Right renal cortex interstitium (tissue), 3 donors: ENCODE measurements at regions not wholly inside any gene's neighbourhood (a gene's known extent, or its start where the extent isn't known, plus 50 kb on each side); places are given as distances from the start of the nearest gene placed in this dataset.
"Not testable (repeated sequence)": the region's sequence is repeated elsewhere in the genome, so short reads cannot be mapped to it uniquely, and the experiment has no call there.

Experiments
- DNase-seq, 3 donors: peaks; one replicate each; pipeline ENCODE4 v3.0.0-alpha.2; 2013; ENCODE audit warnings: low read depth in 3 of 3, low spot score in 2 of 3

DNA sequence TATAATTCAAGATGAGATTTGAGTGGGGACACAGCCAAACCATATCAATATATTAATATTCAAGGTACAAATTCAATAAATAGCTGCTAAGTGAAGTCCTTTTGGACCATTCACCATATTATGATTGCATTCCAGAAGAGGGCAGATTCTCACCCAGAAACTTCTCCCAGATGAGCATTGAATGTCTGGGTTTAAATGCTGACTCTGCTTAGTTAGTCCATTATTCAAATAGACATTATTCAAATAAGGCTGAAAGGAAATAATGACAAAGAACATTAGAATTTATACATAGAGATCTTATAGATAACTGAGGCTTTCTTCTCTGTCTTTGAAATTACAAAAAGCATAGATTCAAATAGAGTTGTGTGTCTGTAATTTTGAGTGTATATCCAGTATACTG is 579.4 kb upstream of the SLC8A1 start:
- DNase-seq, result no peak

DNA sequence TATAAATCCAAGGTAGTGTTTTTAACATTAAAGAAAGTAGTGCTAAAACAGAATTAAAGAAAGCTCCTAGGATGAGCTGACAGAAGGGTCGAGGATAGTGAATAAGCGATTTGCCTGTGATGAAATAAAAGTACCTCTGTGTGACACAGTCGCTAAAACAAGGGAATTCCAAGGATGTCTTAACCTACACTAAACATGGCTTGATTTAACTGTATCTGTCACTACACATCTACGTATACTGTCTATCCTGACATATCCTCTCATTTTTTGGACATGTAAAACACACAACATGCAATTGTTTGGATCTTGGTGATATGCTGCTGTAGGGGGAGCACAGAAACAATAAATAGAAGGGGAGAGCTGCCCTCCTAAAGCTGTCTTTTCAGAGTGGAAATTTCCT is 580.8 kb upstream of the SLC8A1 start:
- DNase-seq, result no peak

DNA sequence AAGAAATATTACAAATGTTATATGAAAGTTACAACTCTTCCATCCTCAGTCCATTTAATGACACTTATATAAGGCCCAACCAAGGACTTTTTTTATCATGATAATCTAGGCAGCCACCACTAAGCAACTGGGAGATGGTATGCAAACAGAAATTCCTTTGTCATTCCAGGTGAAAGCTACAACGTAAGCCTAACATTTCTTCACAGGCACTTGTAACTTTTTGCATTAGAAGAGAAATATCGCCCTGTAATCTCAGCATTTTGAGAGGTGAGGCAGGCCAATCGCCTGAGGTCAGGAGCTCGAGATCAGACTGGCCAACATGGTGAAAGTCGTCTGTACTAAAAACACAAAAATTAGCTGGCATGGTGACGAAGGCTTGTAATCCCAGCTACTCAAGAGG is 581.2 kb upstream of the SLC8A1 start:
- DNase-seq, result no peak

DNA sequence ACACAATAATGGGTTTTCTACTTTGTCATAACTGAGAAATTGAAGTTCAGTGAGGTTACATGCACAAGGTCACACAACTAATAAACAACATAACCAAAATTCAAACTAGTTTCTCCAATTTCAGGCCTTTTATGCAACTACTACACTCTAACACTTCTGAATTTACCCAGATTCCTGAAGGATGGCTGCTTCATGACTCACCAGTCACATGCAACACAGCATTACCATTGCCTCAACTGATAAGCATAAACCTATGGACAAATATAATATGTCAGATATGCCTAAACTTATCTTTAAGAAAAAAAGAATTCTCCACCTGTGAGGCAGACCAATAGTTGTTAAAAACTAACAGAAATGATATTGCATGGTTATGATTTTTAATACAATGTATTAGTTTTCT is 586.5 kb upstream of the SLC8A1 start:
- DNase-seq, result no peak

DNA sequence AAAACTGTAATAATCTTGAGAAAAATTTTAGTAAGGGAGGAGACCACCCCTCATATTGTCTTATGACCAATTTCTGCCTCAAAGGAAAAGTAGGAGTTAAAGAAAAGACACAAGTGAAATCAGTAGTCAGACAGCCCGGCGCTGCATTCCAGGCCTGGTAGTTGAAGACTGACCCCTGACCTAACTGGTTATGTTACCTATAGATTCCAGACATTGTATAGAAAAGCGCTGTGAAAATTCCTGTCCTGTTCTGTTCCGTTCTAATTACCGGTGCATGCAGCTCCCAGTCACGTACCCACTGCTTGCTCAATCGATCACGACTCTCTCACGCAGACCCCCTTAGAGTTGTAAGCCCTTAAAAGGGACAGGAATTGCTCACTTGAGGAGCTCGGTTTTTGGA is 587.9 kb upstream of the SLC8A1 start:
- DNase-seq, result not testable (repeated sequence)

DNA sequence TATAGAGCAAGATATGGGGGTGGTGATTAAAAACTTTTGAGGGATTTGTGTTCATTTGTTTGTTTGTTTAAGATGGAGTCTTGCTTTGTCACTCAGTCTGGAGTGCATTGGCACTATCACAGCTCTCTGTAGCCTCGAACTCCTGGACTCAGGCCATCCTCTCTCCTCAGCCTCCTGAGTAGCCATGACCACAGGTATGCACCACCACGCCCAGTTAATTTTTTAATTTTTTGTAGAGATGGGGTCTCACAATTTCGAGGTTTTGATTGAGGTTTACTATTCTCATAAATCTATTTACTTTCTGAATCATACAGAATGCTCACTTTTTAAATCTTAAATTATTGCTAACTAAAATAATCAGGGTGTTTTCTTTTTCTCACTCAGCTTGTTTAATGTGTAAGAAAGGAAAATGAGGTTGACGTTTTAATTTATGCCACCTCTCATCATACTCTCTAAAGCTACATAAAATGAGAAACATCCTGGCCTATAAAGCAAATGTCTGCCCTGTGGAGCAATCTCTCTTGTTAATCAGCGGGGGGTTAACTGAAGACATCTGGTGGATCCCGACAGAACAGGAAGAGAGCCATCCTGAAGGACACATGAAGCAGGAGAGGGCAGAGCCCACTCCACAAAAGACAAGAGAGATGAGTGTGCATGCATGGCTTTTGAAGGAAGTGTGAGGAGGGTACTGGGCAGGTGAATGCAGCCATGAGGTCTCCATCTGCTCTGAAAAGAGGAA is 589.1 kb upstream of the SLC8A1 start:
- DNase-seq, result no peak

DNA sequence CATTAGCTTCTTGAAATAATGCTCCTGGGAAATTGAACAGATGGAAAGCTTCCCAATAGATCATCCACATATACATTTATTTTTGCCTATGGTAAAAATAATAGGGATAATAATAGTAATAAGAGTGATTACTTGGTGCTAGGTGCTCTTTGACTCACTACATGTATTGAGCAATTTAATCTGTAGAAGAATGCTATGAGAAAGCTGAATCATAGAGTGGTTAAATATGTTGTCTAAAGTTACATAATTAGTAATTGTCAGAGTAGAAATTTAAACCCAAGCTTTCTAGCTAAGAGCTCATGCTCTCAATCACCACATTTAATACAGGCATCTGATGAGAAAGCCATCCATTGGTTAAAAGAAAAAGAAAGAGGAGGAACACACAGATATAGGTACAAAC is 590.5 kb upstream of the SLC8A1 start:
- DNase-seq, result no peak

DNA sequence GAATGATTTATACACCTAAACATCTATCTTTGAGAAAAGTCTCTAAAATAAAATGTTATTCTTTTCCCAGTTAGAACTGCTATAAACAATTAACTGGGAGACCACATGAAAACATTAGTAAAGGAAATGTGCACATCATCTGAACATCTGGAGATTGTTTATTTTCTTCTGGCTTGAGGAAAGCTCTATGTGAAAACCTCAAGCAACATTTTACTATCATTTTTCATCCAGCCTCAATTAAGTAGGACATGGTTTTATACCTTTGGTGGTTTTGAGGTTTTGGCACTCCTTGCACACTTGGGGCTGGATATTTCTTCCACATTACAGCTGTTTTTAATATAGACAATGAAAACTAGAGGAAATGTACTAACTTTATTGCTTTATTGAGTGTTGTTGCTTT is 609.5 kb upstream of the SLC8A1 start:
- no peak for DNase-seq

DNA sequence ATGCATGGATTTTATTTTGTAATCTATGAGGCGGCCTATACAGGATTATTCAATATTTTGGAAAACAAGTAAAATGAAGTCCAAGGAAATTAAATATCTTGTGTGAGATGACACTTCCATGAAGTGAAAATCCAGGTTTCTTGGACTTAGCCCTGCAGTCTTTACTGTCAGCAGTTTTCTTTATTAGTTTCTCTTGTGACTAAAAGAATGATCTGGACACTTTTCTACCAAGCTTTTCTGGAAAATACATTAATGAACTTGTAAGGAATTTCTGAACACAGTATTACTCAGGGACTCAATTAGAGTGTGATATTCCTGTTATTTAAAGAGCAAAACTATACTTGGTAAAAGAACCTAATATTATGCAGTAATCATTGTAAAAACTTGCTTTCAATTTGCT is 610.4 kb upstream of the SLC8A1 start:
- DNase-seq, result no peak

DNA sequence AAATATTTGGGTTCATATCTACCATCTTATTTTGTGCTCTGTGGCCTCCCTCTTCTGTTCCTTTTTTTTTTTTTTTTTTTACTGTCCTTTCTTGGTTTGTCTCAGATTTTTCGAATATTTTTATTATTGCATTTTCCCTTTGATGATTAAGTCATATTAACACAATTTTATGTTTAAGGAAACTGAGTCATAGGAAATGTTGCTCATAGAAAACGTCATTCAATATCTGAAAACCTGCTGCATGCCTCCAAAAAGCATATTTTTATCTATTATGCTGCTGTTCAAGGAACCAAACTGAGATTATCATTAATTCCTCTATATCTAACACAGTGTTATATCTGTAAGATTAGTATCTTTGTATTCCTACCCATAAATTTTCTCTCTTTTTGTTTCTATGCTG is 614.3 kb upstream of the SLC8A1 start:
- no peak for DNase-seq

DNA sequence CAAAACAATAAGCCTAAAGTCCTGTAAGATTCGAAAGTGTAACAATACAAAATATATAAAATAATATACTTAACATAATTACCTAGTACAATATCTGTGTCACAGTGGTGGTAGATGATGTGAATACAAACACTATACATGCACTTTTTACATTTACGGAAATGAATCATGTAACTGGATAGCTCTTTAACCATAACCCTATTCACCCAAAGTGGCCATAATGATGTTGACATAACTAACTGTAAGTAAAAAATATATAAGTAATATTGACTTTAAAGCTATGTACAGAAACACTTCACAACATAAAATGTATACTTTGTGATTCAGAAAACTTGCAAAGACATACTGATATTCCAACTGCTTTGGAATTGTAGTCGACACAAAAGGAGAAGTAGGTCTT is 616.9 kb upstream of the SLC8A1 start:
- DNase-seq, result no peak

DNA sequence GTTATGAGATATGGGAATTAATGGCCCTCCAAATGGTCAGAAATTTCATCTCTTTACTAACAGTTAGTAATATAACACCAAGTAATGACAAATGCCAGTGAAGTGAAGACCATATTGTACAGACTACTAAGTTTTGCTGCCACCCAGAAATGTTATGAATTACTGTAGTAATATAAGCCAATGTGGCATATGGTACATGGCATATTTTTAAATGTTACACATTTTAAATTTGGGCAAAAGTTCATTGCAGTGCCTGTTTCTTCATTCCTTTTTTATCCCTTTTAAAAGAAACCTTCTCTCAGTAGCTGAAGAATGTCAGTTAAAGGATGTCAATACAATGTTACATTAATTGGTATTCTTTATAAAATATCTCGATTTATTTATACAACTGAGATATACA is 626.5 kb upstream of the SLC8A1 start:
- DNase-seq, result no peak

DNA sequence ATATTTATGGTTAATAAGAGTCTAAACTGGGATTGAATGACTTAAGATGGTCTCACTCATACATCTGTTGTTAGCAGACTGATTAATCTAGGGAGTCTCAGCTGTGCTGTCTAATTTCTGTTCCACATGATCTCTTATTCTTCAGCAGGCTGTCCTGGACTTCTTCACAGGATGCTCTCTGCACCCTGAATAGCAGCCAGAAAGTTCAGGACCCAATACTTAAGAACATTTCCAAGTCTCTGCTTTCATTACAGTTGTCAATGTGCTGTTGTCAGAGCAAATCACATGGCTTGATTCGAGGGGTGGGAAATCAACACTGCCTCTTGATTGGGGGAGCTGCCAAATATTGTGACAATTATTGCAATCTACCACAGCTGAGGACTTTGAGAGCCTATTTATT is 627.1 kb upstream of the SLC8A1 start:
- no peak for DNase-seq

DNA sequence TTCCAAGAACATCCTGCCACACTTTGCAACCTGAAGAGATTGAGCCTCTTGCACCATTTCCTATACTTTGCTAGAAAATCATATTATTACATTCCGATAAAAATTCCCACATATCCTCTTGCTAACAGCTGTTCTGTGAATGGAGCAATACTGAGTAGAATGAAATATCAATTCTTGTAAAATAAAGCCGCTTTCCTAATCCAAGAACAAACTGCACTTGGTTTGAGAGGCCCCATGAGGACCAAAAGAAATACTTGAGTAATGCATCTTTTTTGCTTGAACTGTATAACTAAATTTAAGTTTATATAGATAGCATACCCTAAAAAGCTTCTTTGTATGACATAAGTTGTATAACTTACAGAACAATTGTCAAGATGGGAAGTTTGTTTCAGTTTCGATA is 632.4 kb upstream of the SLC8A1 start:
- no peak for DNase-seq

DNA sequence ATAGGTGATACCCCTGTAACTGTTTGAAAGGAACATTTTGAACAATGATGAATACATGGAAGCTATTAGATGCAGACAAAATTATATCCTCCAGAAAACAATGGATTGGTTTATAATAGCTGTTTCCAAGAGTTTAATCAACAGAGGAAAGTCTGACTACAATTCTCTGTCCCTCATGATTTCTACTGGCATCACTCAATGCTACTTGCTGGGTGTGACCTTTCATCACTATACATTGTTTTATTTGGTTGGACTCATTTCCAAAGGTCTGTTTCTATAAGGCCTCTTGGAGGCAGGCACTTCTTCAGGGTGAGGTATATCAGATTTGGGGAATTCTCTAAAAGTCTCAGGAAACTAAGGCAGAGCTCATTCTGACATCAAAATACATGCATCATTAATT is 636.1 kb upstream of the SLC8A1 start:
- no peak for DNase-seq

DNA sequence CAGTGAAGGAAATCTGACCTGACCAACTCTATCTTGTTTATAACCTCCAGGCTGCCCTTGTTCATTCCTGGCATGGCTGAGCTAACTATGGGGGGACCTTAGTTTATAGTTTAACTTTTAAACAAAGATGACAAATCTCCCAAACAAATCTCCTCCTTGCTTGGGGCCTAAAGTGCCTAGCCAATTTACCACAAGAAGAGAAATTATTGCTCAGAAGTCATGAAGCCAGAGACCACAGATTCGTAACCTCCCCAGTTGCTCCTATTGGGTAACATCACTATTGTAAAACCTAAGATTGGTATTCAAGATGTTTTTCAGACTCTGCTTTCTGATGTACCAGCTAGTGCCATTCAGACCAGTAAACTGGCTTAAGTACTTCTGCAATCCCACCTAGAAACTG is 649.4 kb upstream of the SLC8A1 start:
- DNase-seq, result no peak

DNA sequence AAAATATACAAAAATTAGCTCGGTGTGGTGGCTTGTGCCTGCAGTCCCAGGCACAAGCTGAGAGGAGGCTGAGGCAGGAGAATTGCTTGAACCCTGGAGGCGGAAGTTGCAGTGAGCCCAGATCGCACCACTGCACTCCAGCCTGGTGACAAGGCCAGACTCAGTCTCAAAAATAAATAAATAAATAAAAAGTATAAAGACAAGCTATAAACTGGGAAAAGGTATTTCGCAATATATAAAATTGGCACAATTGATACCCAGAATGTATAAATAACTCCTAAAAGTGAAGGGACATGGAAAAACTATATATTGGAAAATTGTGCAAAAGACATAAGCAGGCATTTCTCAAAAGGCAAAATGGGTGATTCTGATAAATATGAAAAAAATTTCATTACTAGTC is 657.9 kb upstream of the SLC8A1 start:
- no peak for DNase-seq

DNA sequence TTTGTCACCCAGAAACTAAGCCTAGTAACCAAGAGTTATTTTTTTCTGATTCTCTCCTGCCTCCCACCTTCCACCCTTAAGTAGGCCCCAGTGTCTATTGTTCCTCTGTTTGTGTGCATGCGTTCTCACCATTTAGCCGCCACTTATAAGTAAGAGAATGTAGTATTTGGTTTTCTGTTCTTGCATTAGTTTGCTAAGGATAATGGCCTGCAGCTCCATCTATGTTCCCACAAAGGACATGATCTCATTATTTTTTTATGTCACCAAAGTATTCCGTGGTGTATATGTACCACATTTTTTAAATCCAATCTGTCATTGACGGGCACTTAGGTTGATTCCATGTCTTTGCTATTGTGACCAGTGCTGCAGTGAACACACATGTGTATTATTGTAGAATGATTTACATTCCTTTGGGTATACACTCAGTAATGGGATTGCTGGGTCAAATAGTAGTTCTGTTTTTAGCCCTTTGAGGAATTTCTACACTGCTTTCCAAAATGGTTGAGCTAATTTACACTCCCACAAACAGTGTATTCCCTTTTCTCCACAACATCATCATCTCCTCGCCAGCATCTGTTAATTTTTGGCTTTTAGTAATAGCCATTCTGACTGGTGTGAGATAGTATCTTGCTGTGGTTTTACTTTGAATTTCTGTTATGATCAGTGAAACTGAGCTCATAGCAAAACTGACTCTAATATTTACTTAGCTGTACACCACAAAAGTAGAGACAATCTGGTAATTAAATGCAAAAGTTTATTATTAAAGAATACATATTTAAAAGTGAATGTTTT is 660.1 kb upstream of the SLC8A1 start:
- DNase-seq, result no peak

DNA sequence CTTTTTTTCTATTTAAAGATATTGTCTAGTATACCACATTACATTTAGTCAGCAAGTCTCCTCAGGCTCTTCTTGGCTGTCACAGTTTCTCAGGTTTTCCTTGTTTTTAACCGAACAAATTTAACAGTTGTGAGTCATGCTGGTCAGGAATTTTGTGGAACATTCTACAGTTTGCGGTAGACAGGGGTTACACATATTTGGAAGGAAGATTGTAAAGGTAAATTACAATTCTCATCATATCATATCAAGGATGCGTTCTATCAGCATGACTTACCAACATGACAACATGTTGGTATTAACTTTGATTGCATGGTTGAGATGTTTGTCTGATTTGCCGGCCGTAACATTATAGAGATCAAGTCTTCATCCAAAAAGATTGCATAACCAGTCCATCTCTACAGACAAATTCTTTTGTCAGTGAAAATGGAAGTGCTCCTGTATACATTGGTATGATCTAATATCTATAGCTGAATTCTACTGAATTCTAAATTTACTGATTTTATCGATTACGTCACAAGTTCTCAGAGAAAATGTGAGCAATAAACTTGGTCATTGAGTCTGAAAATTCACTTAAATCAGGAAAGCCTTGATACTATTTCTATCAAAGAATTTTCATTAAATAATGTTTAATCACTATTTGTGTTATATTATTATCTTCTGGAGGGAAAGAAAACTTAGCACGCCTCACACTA is 664.4 kb upstream of the SLC8A1 start:
- no peak for DNase-seq

DNA sequence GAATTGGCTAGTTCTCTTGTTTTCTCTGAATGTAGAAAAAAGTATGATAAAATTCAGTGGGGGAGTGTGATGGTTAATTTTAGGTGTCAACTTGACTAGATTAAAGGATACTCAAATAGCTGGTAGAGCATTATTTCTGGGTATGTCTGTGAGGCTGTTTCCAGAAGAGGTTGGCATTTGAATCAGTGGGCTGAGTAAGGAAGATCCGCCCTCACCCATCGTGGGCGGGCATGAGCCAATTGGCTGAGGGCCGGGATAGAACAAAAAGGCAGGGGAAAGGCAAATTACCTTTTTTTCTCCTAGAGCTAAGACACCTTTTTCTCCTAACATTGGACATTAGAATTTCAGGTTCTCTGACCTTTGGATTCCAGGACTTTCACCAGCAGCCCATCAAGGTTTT is 667.6 kb upstream of the SLC8A1 start:
- DNase-seq, result no peak

DNA sequence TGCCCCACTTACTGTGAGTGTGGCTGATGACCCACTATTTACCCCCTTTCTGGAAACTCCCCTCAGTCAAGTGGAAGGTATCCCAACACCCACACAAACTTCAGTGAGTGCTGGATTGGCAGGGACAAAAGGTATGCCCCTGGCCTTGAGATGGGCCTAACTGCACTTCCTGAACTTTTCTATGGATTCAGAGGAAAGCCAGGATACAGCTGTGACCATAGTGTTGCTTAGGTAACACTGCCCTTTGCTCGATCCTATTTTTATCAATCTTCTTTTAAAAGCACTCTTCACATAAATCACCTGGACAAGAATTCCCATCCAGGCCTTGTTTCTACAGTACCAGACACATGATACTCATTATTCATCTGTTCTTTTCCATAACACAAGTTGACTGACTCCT is 671.5 kb upstream of the SLC8A1 start:
- no peak for DNase-seq

DNA sequence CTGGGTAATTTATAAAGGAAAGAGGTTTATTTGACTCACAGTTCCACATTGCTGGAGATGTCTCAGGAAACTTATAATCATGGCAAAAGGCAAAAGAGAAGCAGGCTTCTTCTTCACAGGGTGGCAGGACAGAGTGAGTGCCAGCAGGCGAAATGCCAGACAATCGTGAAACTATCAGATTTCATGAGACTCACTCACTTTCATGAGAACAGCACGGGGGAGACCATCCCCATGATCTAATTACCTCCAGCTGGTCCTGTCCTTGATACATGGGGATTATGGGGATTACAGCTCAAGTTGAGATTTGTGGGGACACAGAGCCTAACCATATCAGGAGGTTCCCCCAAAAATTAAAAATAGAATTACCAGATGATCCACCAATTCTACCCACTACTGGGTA is 675.5 kb upstream of the SLC8A1 start:
- DNase-seq, result no peak
